Nephron (organoid): ENCODE measurements at regions not wholly inside any gene's neighbourhood (a gene's known extent, or its start where the extent isn't known, plus 50 kb on each side); places are given as distances from the start of the nearest gene placed in this dataset.
"Not testable (repeated sequence)": the region's sequence is repeated elsewhere in the genome, so short reads cannot be mapped to it uniquely, and the experiment has no call there.

Experiments used
- H3K27ac Mint-ChIP-seq, 3 experiments: 2 replicates each; pipeline ENCODE4 v1.8.0; 2020; ENCODE audit warnings: mixed read lengths in 3 of 3, mild to moderate bottlenecking in 2 of 3, moderate library complexity in 1 of 3
- H3K27me3 Mint-ChIP-seq: 2 replicates; pipeline ENCODE4 v1.8.0; 2021; ENCODE audit warnings: low read depth, mild to moderate bottlenecking, moderate library complexity, mixed read lengths
- H3K36me3 Mint-ChIP-seq: 2 replicates; pipeline ENCODE4 v1.8.0; 2020; ENCODE audit warnings: low read depth, mixed read lengths
- H3K4me1 Mint-ChIP-seq: 2 replicates; pipeline ENCODE4 v1.8.0; 2020; ENCODE audit warnings: mixed read lengths
- H3K4me3 Mint-ChIP-seq, 3 experiments: 2 replicates each; pipeline ENCODE4 v1.8.0; 2020; ENCODE audit warnings: mild to moderate bottlenecking in 3 of 3, mixed read lengths in 3 of 3, moderate library complexity in 2 of 3
- H3K9me3 Mint-ChIP-seq: 2 replicates; pipeline ENCODE4 v1.8.0; 2020; ENCODE audit warnings: mixed read lengths
- CTCF ChIP-seq, 3 experiments: fragments of 200-600 bp; sonication (generic); IDR thresholded peaks; one replicate each; pipeline ENCODE4 v1.5.0; 2021; ENCODE audit warnings: antibody characterized with exemption in 3 of 3; ENCODE audit not compliant: unreplicated experiment in 3 of 3

DNA sequence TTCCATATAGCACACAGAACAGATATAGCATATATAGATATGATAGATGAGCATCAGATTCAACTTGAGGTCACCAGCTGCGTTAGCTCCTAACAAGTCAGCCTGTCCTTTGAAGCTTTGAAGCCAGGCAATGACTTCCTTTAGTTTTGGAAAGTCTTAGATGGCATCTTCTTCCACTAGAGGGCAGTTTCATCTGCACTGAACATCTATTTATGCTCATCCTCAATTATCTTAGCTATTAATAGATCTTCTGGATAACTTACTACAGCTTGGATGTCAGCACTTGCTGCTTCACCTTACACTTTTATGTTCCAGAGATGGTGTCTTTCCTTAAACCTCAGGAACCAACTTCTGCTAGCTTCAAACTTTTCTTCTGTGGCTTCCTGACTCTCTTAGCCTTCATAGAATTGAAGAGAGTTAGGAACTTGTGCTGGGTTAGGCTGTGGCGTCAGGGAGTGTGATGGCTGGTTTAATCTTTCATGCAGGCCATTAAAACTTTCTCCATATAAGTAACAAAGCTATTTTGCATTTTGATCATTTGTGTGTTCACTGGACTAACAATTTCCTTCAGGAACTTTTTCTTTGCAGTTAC is 1401.4 kb downstream of the EFNA5 start:
- Mint-ChIP-seq H3K27ac (no peak overlapping the region), H3K36me3 (no peaks in the 10 kb centered on the region), H3K4me1 (no peaks in the 10 kb centered on the region), H3K27me3 (no peaks in the 10 kb centered on the region), H3K9me3 (peaks cover 5% of the 10 kb centered on the region), H3K4me3 (no peak overlapping the region)
- peak; percentile 26 to 39 (median 30) for TF ChIP-seq CTCF (IDR thresholded peaks at IDR 0.05; ENCODE audit: unreplicated experiment in 3 of 3)

GRCh38 chr5:106267256-106267655 is 1403.5 kb downstream of the EFNA5 start:
- H3K27ac Mint-ChIP-seq = no peak overlapping the region
- no peak for TF ChIP-seq CTCF (IDR thresholded peaks at IDR 0.05; ENCODE audit: unreplicated experiment in 3 of 3)
- H3K27me3 Mint-ChIP-seq = no peaks in the 10 kb centered on the region
- no peak overlapping the region for H3K4me3 Mint-ChIP-seq
- no peaks in the 10 kb centered on the region for H3K36me3 Mint-ChIP-seq
- H3K4me1 Mint-ChIP-seq = no peaks in the 10 kb centered on the region
- H3K9me3 Mint-ChIP-seq = no peaks in the 10 kb centered on the region

DNA sequence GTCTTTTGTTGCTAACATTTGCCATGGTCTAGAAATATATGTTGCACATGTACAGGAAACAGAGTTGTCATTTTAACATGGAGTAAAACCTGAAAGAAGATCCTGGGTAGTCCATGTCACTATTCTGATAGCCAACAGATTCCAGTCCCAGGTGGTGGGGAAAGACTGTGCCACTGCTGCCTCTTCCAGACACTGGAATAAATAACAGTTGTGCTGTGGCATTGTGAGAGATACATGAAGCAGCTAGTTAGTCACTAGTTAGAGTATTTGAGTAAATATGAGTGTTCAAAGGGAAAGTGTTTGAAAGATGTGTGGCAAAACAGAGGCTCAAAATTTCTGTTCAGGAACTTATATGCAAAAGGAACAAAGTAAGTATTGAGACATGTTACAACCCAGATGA is 1408.3 kb downstream of the EFNA5 start:
- Mint-ChIP-seq H3K27me3 (no peaks in the 10 kb centered on the region), H3K4me1 (no peaks in the 10 kb centered on the region), H3K9me3 (no peaks in the 10 kb centered on the region), H3K27ac (no peak overlapping the region), H3K4me3 (no peak overlapping the region), H3K36me3 (no peaks in the 10 kb centered on the region)
- no peak for TF ChIP-seq CTCF (IDR thresholded peaks at IDR 0.05; ENCODE audit: unreplicated experiment in 3 of 3)

DNA sequence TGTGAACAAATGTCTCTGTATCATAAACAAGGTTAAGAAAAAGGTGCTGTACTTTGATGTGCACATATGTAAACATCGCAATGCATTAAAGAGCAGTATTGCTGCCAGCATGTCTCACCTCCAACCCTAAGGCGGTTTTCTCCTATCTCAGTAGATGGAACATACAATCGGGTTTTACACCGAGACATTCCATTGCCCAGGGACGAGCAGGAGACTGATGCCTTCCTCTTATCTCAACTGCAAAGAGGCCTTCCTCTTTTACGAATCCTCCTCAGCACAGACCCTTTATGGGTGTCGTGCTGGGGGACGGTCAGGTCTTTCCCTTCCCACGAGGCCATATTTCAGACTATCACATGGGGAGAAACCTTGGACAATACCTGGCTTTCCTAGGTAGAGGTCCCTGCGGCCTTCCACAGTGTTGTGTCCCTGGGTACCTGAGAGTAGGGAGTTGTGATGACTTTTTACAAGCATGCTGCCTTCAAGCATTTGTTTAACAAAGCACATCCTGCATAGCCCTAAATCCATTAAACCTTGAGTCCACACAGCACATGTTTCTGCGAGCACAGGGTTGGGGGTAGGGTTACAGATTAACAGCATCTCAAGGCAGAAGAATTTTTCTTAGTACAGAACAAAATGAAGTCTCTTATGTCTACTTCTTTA is 1411.2 kb downstream of the EFNA5 start:
- not testable (repeated sequence) for H3K36me3 Mint-ChIP-seq, H3K4me1 Mint-ChIP-seq, H3K4me3 Mint-ChIP-seq, H3K9me3 Mint-ChIP-seq, H3K27me3 Mint-ChIP-seq
- peak overlapping the region in 2 of 3 experiments; percentile 34 to 41 for H3K27ac Mint-ChIP-seq

GRCh38 chr5:106258591-106259125 is 1412.1 kb downstream of the EFNA5 start:
- Mint-ChIP-seq H3K27ac (no peak overlapping the region), H3K4me3 (no peak overlapping the region), H3K9me3 (peaks cover 4% of the 10 kb centered on the region), H3K4me1 (no peaks in the 10 kb centered on the region), H3K36me3 (no peaks in the 10 kb centered on the region), H3K27me3 (no peaks in the 10 kb centered on the region)
- no peak for TF ChIP-seq CTCF (IDR thresholded peaks at IDR 0.05; ENCODE audit: unreplicated experiment in 3 of 3)

DNA sequence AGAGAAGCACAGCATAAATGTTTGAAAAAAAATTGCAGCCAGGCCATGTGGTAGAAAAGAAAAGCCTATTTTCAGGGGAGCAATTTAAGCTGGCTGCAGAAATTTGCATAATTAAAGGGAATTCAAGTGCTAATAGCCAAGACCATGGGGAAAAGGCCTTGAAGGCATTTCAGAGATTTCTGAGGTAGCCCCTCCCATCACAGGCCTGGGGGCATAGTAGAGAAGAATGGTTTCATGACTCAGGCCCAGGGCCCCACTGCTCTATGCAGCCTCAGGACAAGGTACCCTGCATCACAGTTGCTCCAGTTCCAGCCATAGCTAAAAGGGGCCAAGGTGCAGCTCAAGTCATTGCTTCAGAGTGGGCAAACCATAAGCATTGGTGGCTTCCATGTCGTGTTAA is 1416.0 kb downstream of the EFNA5 start:
- Mint-ChIP-seq H3K9me3 (peaks cover 4% of the 10 kb centered on the region), H3K4me1 (no peaks in the 10 kb centered on the region), H3K36me3 (no peaks in the 10 kb centered on the region), H3K4me3 (no peak overlapping the region), H3K27ac (no peak overlapping the region), H3K27me3 (no peaks in the 10 kb centered on the region)
- no peak for TF ChIP-seq CTCF (IDR thresholded peaks at IDR 0.05; ENCODE audit: unreplicated experiment in 3 of 3)

DNA sequence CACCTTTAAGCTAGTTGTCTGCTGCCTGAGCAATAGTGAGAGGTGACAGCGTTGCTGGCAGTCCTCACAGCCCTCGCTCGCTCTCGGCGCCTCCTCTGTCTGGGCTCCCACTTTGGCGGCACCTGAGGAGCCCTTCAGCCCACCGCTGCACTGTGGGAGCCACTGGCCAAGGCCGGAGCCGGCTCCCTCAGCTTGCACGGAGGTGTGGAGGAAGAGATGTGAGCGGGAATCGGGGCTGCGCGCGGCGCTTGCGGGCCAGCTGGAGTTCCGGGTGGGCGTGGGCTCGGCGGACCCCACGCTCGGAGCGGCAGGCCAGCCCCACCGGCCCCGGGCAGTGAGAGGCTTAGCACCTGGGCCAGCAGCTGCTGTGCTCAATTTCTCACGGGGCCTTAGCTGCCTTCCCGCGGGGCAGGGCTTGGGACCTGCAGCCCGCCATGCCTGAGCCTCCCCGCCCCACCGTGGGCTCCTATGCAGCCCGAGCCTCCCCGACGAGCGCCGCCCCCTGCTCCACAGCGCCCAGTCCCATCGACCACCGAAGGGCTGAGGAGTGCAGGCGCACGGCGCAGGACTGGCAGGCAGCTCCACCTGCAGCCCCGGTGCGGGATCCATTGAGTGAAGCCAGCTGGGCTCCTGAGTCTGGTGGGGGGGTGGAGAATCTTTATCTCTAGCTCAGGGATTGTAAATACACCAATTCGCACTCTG is 1424.5 kb downstream of the EFNA5 start:
- H3K36me3 Mint-ChIP-seq, H3K27ac Mint-ChIP-seq, H3K4me3 Mint-ChIP-seq, H3K4me1 Mint-ChIP-seq, H3K27me3 Mint-ChIP-seq, H3K9me3 Mint-ChIP-seq: not testable (repeated sequence)
